Right renal pelvis (tissue), 4 donors: ENCODE measurements at regions not wholly inside any gene's neighbourhood (a gene's known extent, or its start where the extent isn't known, plus 50 kb on each side); places are given as distances from the start of the nearest gene placed in this dataset.

Experiments
- DNase-seq, 4 donors: peaks; one replicate each; pipeline ENCODE4 v3.0.0-alpha.2; 2013; ENCODE audit warnings: low read depth in 4 of 4, low spot score in 3 of 4, missing footprints in 1 of 4

GRCh38 chr10:30793093-30793492 lies 163.5 kb upstream of the LYZL2 start:
- no peak for DNase-seq

GRCh38 chr10:30792025-30792424 lies 162.5 kb upstream of the LYZL2 start:
- DNase-seq: no peak

- DNase-seq: no peak
Observed at GRCh38 chr10:30791197-30791611, 161.7 kb upstream of the LYZL2 start.

- no peak for DNase-seq
Observed at GRCh38 chr10:30789806-30790205, 160.3 kb upstream of the LYZL2 start.

GRCh38 chr10:30788307-30788706 lies 158.8 kb upstream of the LYZL2 start:
- DNase-seq: no peak

GRCh38 chr10:30786906-30787305 lies 157.4 kb upstream of the LYZL2 start:
- no peak for DNase-seq

GRCh38 chr10:30786131-30786530 lies 156.6 kb upstream of the LYZL2 start:
- DNase-seq: no peak

GRCh38 chr10:30784897-30785605 lies 155.5 kb upstream of the LYZL2 start:
- peak in 3 of 4 donors; percentile 57 to 76 (median 68) for DNase-seq

GRCh38 chr10:30784524-30784896 lies 155.0 kb upstream of the LYZL2 start:
- peak in 1 of 4 donors; percentile 34 for DNase-seq

- DNase-seq: peak in 3 of 4 donors; percentile 71 to 76 (median 73)
Observed at GRCh38 chr10:30783939-30784501, 154.5 kb upstream of the LYZL2 start.

- no peak for DNase-seq
Observed at GRCh38 chr10:30782537-30783461, 153.2 kb upstream of the LYZL2 start.

- DNase-seq: no peak
Observed at GRCh38 chr10:30782157-30782536, 152.6 kb upstream of the LYZL2 start.

- DNase-seq: no peak
Observed at GRCh38 chr10:30781670-30782121, 152.1 kb upstream of the LYZL2 start.

GRCh38 chr10:30778769-30779168 lies 149.2 kb upstream of the LYZL2 start:
- no peak for DNase-seq

GRCh38 chr10:30775779-30776591 lies 146.4 kb upstream of the LYZL2 start:
- DNase-seq: no peak

- no peak for DNase-seq
Observed at GRCh38 chr10:30774261-30774660, 144.7 kb upstream of the LYZL2 start.

- no peak for DNase-seq
Observed at GRCh38 chr10:30773501-30773900, 143.9 kb upstream of the LYZL2 start.

GRCh38 chr10:30770816-30771215 lies 141.3 kb upstream of the LYZL2 start:
- DNase-seq: no peak

- DNase-seq: no peak
Observed at GRCh38 chr10:30770229-30770628, 140.7 kb upstream of the LYZL2 start.

GRCh38 chr10:30769361-30769760 lies 139.8 kb upstream of the LYZL2 start:
- DNase-seq: no peak

- no peak for DNase-seq
Observed at GRCh38 chr10:30765616-30766015, 136.1 kb upstream of the LYZL2 start.
